ENCODE measurements at regions not wholly inside any gene's neighbourhood (a gene's known extent, or its start where the extent isn't known, plus 50 kb on each side); places are given as distances from the start of the nearest gene placed in this dataset.

- Histone ChIP-seq H3K4me2 (ENCODE audit: insufficient read depth in 1 of 2, low read depth in 2 of 2, low read length in 2 of 2) (no peak overlapping the region), H3K56ac (replicated peaks; ENCODE audit: insufficient read length, low read depth, low read length) (no peak overlapping the region), H3K4me3 (ENCODE audit: extremely low read depth in 1 of 4, insufficient read depth in 2 of 4, low read depth in 3 of 4, low read length in 4 of 4) (no peak overlapping the region), H2BK120ac (replicated peaks; ENCODE audit: low read depth, low read length) (no peak overlapping the region), H3K14ac (ENCODE audit: insufficient read length) (no peak overlapping the region), H4K20me1 (replicated peaks in 1 of 2; ENCODE audit: control insufficient read depth in 1 of 2, insufficient read depth in 2 of 2, low read length in 2 of 2) (no peaks in the 10 kb centered on the region), H3K23ac (ENCODE audit: insufficient read length) (no peak overlapping the region), H4K8ac (ENCODE audit: extremely low read depth, insufficient read depth, low read length) (no peak overlapping the region), H2AK5ac (ENCODE audit: low read depth, low read length) (no peak overlapping the region), H3K4ac (replicated peaks; ENCODE audit: insufficient read length, low read depth, low read length) (no peak overlapping the region), H3K27me3 (replicated peaks in 1 of 4; ENCODE audit: control insufficient read depth in 3 of 4, extremely low read depth in 1 of 4, insufficient read depth in 3 of 4, low read length in 3 of 4) (no peaks in the 10 kb centered on the region; a peak in 1 of 7 replicates), H3K27ac (ENCODE audit: low read depth, low read length) (no peak overlapping the region), H2BK12ac (ENCODE audit: low read depth, low read length) (no peak overlapping the region), H3K79me2 (ENCODE audit: control insufficient read depth in 1 of 2, insufficient read depth in 2 of 2, low read length in 2 of 2) (no peaks in the 10 kb centered on the region), H3K9ac (replicated peaks in 1 of 4; ENCODE audit: extremely low read depth in 1 of 4, low read depth in 3 of 4, low read length in 3 of 4) (no peak overlapping the region), H2BK20ac (ENCODE audit: low read length) (no peak overlapping the region), H2BK5ac (ENCODE audit: low read depth, low read length) (no peak overlapping the region), H3K4me1 (replicated peaks in 1 of 4; ENCODE audit: control insufficient read depth in 3 of 4, insufficient read depth in 4 of 4, low read length in 3 of 4) (no peaks in the 10 kb centered on the region; a peak in 1 of 7 replicates), H2BK15ac (ENCODE audit: low read length) (no peak overlapping the region), H3K18ac (ENCODE audit: extremely low read depth, low read length) (no peak overlapping the region), H3K36me3 (ENCODE audit: control insufficient read depth in 2 of 4, insufficient read depth in 4 of 4, low read length in 3 of 4) (no peaks in the 10 kb centered on the region), H3K9me3 (ENCODE audit: insufficient read depth in 2 of 2, low read depth in 1 of 2, low read length in 1 of 2) (0 out of 4 replicates have a peak, but pooled peaks cover 0 to 2% of the 10 kb centered on the region in 2 experiments), H4K91ac (replicated peaks; ENCODE audit: insufficient read length, low read length) (no peak overlapping the region), H2AFZ (ENCODE audit: low read length) (no peak overlapping the region), H4K5ac (ENCODE audit: insufficient read length, low read depth, low read length) (no peak overlapping the region), H3K79me1 (ENCODE audit: low read depth, low read length) (no peaks in the 10 kb centered on the region), H3K23me2 (ENCODE audit: low read depth, low read length) (no peaks in the 10 kb centered on the region)
- DNase-seq (ENCODE audit: low read depth in 1 of 2, low spot score in 2 of 2) (no peak), FAIRE-seq (no peak)
- POLR2A ChIA-PET (ENCODE audit: partially characterized antibody) = no interaction called here
- WGBS, 2 experiments (ENCODE audit: extremely low coverage in 1 of 2, insufficient coverage in 1 of 2, insufficient read length in 1 of 2, insufficient replicate concordance in 2 of 2, low coverage in 1 of 2, low lambda C conversion rate in 2 of 2, missing lambda C conversion rate in 1 of 2) = 92% methylated on average over 1 of the region's 1 CpG; no CpG with 5 or more reads in 1 of the 2 experiments
- CTCF ChIA-PET (ENCODE audit: partially characterized antibody) = interaction anchor here (1.0 to 1.6 kb wide), 3 partner anchors 8 to 25 kb away, joined by 3 to 6 read pairs (median 3); no protein-coding TSS in a partner anchor
- TF ChIP-seq KDM5A (IDR thresholded peaks at IDR 0.05; ENCODE audit: low read length) = no peak
- no peak for TF ChIP-seq TCF12 (IDR thresholded peaks at IDR 0.05; ENCODE audit: low read depth, low read length)
Observed at GRCh38 chr1:204738506-204738905, 53.0 kb upstream of the LRRN2 start.
